Muscle layer of duodenum (tissue), 2 donors: ENCODE measurements at regions not wholly inside any gene's neighbourhood (a gene's known extent, or its start where the extent isn't known, plus 50 kb on each side); places are given as distances from the start of the nearest gene placed in this dataset.

Experiments
- H3K27ac ChIP-seq: one replicate; pipeline ENCODE4 v1.7.0; 2013; ENCODE audit warnings: mild to moderate bottlenecking, low read length
- H3K27me3 ChIP-seq: one replicate; pipeline ENCODE4 v1.7.0; 2013; ENCODE audit warnings: low read depth, mild to moderate bottlenecking, control low read depth, low read length
- H3K36me3 ChIP-seq, 2 donors: one replicate each; pipeline ENCODE4 v1.7.0; 2013; ENCODE audit warnings: low read length in 2 of 2, control low read depth in 1 of 2, mild to moderate bottlenecking in 1 of 2; ENCODE audit not compliant: insufficient read depth in 2 of 2, control insufficient read depth in 1 of 2
- H3K4me1 ChIP-seq, 2 donors: one replicate each; pipeline ENCODE4 v1.7.0; 2013; ENCODE audit warnings: low read length in 2 of 2, mild to moderate bottlenecking in 2 of 2, control low read depth in 1 of 2, moderate library complexity in 1 of 2; ENCODE audit not compliant: insufficient read depth in 2 of 2, control insufficient read depth in 1 of 2
- H3K4me3 ChIP-seq, 2 donors: one replicate each; pipeline ENCODE4 v1.7.0; 2013; ENCODE audit warnings: low read length in 2 of 2, low read depth in 1 of 2, mild to moderate bottlenecking in 1 of 2
- H3K9me3 ChIP-seq, 2 donors: one replicate each; pipeline ENCODE4 v1.7.0; 2013; ENCODE audit warnings: low read length in 2 of 2, control low read depth in 1 of 2, mild to moderate bottlenecking in 1 of 2; ENCODE audit not compliant: control insufficient read depth in 1 of 2
- donor health status: healthy.

GRCh38 chr6:168217880-168218537 lies 101.6 kb downstream of the DACT2 start:
- H3K36me3 ChIP-seq: no peaks in the 10 kb centered on the region
- H3K9me3 ChIP-seq: no peaks in the 10 kb centered on the region
- H3K27me3 ChIP-seq: no peaks in the 10 kb centered on the region
- no peaks in the 10 kb centered on the region for H3K4me1 ChIP-seq
- no peak overlapping the region for H3K4me3 ChIP-seq
- no peak overlapping the region for H3K27ac ChIP-seq

GRCh38 chr6:168217216-168217879 lies 102.2 kb downstream of the DACT2 start:
- H3K9me3 ChIP-seq: no peaks in the 10 kb centered on the region
- H3K4me1 ChIP-seq: no peaks in the 10 kb centered on the region
- no peak overlapping the region for H3K4me3 ChIP-seq
- no peak overlapping the region for H3K27ac ChIP-seq
- H3K36me3 ChIP-seq: no peaks in the 10 kb centered on the region
- H3K27me3 ChIP-seq: no peaks in the 10 kb centered on the region

GRCh38 chr6:168216751-168217191 lies 102.8 kb downstream of the DACT2 start:
- Histone ChIP-seq H3K27me3 (no peaks in the 10 kb centered on the region), H3K27ac (no peak overlapping the region)

GRCh38 chr6:168216117-168216516 lies 103.5 kb downstream of the DACT2 start:
- Histone ChIP-seq H3K36me3 (no peaks in the 10 kb centered on the region), H3K4me3 (no peak overlapping the region), H3K9me3 (no peaks in the 10 kb centered on the region), H3K4me1 (no peaks in the 10 kb centered on the region), H3K27ac (no peak overlapping the region), H3K27me3 (no peaks in the 10 kb centered on the region)

More at GRCh38 chr6:168216751-168217191, 102.8 kb downstream of the DACT2 start:
- no peaks in the 10 kb centered on the region for H3K4me1 ChIP-seq
- H3K9me3 ChIP-seq: no peaks in the 10 kb centered on the region
- H3K4me3 ChIP-seq: no peak overlapping the region
- no peaks in the 10 kb centered on the region for H3K36me3 ChIP-seq

GRCh38 chr6:168215121-168215808 lies 104.3 kb downstream of the DACT2 start:
- Histone ChIP-seq H3K27ac (no peak overlapping the region), H3K27me3 (no peaks in the 10 kb centered on the region), H3K36me3 (no peaks in the 10 kb centered on the region), H3K4me1 (no peaks in the 10 kb centered on the region), H3K4me3 (no peak overlapping the region), H3K9me3 (no peaks in the 10 kb centered on the region)

GRCh38 chr6:168214586-168215104 lies 104.9 kb downstream of the DACT2 start:
- Histone ChIP-seq H3K4me3 (no peak overlapping the region), H3K9me3 (no peaks in the 10 kb centered on the region), H3K4me1 (no peaks in the 10 kb centered on the region), H3K36me3 (no peaks in the 10 kb centered on the region), H3K27me3 (no peaks in the 10 kb centered on the region), H3K27ac (no peak overlapping the region)

GRCh38 chr6:168213121-168213524 lies 106.5 kb downstream of the DACT2 start:
- Histone ChIP-seq H3K4me3 (no peak overlapping the region), H3K27me3 (no peaks in the 10 kb centered on the region), H3K9me3 (no peaks in the 10 kb centered on the region), H3K27ac (no peak overlapping the region), H3K4me1 (no peaks in the 10 kb centered on the region), H3K36me3 (no peaks in the 10 kb centered on the region)

GRCh38 chr6:168212362-168212761 lies 107.2 kb downstream of the DACT2 start:
- Histone ChIP-seq H3K27ac (no peak overlapping the region), H3K27me3 (no peaks in the 10 kb centered on the region), H3K9me3 (no peaks in the 10 kb centered on the region), H3K4me1 (no peaks in the 10 kb centered on the region), H3K36me3 (no peaks in the 10 kb centered on the region), H3K4me3 (no peak overlapping the region)

- Histone ChIP-seq H3K4me1 (no peaks in the 10 kb centered on the region), H3K9me3 (no peaks in the 10 kb centered on the region), H3K36me3 (no peaks in the 10 kb centered on the region), H3K4me3 (no peak overlapping the region), H3K27ac (no peak overlapping the region), H3K27me3 (no peaks in the 10 kb centered on the region)
Measured at GRCh38 chr6:168211681-168212080, 107.9 kb downstream of the DACT2 start.

GRCh38 chr6:168210239-168211105 lies 109.1 kb downstream of the DACT2 start:
- H3K27ac ChIP-seq: no peak overlapping the region
- H3K9me3 ChIP-seq: no peaks in the 10 kb centered on the region
- H3K4me3 ChIP-seq: no peak overlapping the region
- H3K27me3 ChIP-seq: no peaks in the 10 kb centered on the region
- no peaks in the 10 kb centered on the region for H3K36me3 ChIP-seq
- H3K4me1 ChIP-seq: no peaks in the 10 kb centered on the region

- Histone ChIP-seq H3K27ac (no peak overlapping the region), H3K27me3 (no peaks in the 10 kb centered on the region), H3K9me3 (no peaks in the 10 kb centered on the region), H3K4me1 (no peaks in the 10 kb centered on the region), H3K36me3 (no peaks in the 10 kb centered on the region), H3K4me3 (no peak overlapping the region)
Measured at GRCh38 chr6:168209420-168209819, 110.2 kb downstream of the DACT2 start.
